ENCODE measurements at regions not wholly inside any gene's neighbourhood (a gene's known extent, or its start where the extent isn't known, plus 50 kb on each side); places are given as distances from the start of the nearest gene placed in this dataset.

- DNase-seq (ENCODE audit: low read depth in 2 of 2) = no peak
Observed at GRCh38 chr1:4518621-4519020, 135.8 kb upstream of the AJAP1 start.

- no peak for DNase-seq (ENCODE audit: low read depth in 2 of 2)
Observed at GRCh38 chr1:4519954-4520353, 134.5 kb upstream of the AJAP1 start.

GRCh38 chr1:4523551-4523950, 130.9 kb upstream of the AJAP1 start:
- no peak for DNase-seq (ENCODE audit: low read depth in 2 of 2)

GRCh38 chr1:4526747-4527146, 127.7 kb upstream of the AJAP1 start:
- DNase-seq (ENCODE audit: low read depth in 2 of 2) = no peak

- no peak for DNase-seq (ENCODE audit: low read depth in 2 of 2)
Observed at GRCh38 chr1:4527819-4528218, 126.6 kb upstream of the AJAP1 start.

- DNase-seq (ENCODE audit: low read depth in 2 of 2) = no peak
Observed at GRCh38 chr1:4528590-4528989, 125.8 kb upstream of the AJAP1 start.

GRCh38 chr1:4529446-4530165, 124.8 kb upstream of the AJAP1 start:
- DNase-seq (ENCODE audit: low read depth in 2 of 2) = no peak

- DNase-seq (ENCODE audit: low read depth in 2 of 2) = no peak
Observed at GRCh38 chr1:4530166-4530785, 124.1 kb upstream of the AJAP1 start.

GRCh38 chr1:4531842-4532241, 122.6 kb upstream of the AJAP1 start:
- DNase-seq (ENCODE audit: low read depth in 2 of 2) = no peak

- DNase-seq (ENCODE audit: low read depth in 2 of 2) = no peak
Observed at GRCh38 chr1:4532656-4533055, 121.8 kb upstream of the AJAP1 start.

GRCh38 chr1:4546911-4547310, 107.5 kb upstream of the AJAP1 start:
- no peak for DNase-seq (ENCODE audit: low read depth in 2 of 2)

- DNase-seq (ENCODE audit: low read depth in 2 of 2) = no peak
Observed at GRCh38 chr1:4549930-4550329, 104.5 kb upstream of the AJAP1 start.

GRCh38 chr1:4550941-4551340, 103.5 kb upstream of the AJAP1 start:
- DNase-seq (ENCODE audit: low read depth in 2 of 2) = no peak

- no peak for DNase-seq (ENCODE audit: low read depth in 2 of 2)
Observed at GRCh38 chr1:4551706-4552105, 102.7 kb upstream of the AJAP1 start.

- no peak for DNase-seq (ENCODE audit: low read depth in 2 of 2)
Observed at GRCh38 chr1:4553761-4554160, 100.6 kb upstream of the AJAP1 start.

- DNase-seq (ENCODE audit: low read depth in 2 of 2) = no peak
Observed at GRCh38 chr1:4554271-4554865, 100.0 kb upstream of the AJAP1 start.

- no peak for DNase-seq (ENCODE audit: low read depth in 2 of 2)
Observed at GRCh38 chr1:4557949-4558348, 96.5 kb upstream of the AJAP1 start.

- no peak for DNase-seq (ENCODE audit: low read depth in 2 of 2)
Observed at GRCh38 chr1:4561205-4561604, 93.2 kb upstream of the AJAP1 start.

GRCh38 chr1:4562321-4562720, 92.1 kb upstream of the AJAP1 start:
- DNase-seq (ENCODE audit: low read depth in 2 of 2) = no peak

- no peak for DNase-seq (ENCODE audit: low read depth in 2 of 2)
Observed at GRCh38 chr1:4563586-4563985, 90.8 kb upstream of the AJAP1 start.

- no peak for DNase-seq (ENCODE audit: low read depth in 2 of 2)
Observed at GRCh38 chr1:4564051-4564450, 90.4 kb upstream of the AJAP1 start.

- DNase-seq (ENCODE audit: low read depth in 2 of 2) = no peak
Observed at GRCh38 chr1:4565166-4565565, 89.2 kb upstream of the AJAP1 start.

GRCh38 chr1:4565801-4566449, 88.5 kb upstream of the AJAP1 start:
- no peak for DNase-seq (ENCODE audit: low read depth in 2 of 2)
